ENCODE measurements at regions not wholly inside any gene's neighbourhood (a gene's known extent, or its start where the extent isn't known, plus 50 kb on each side); places are given as distances from the start of the nearest gene placed in this dataset.

GRCh38 chr2:59691518-59692190 is 861.8 kb downstream of the BCL11A start:
- no peak overlapping the region for H4K91ac ChIP-seq (replicated peaks; ENCODE audit: insufficient read length, low read length)
- no peaks in the 10 kb centered on the region for H3K79me1 ChIP-seq (ENCODE audit: low read depth, low read length)
- WGBS, 2 experiments (ENCODE audit: extremely low coverage in 1 of 2, insufficient coverage in 1 of 2, insufficient read length in 1 of 2, insufficient replicate concordance in 2 of 2, low coverage in 1 of 2, low lambda C conversion rate in 2 of 2, missing lambda C conversion rate in 1 of 2), result 90% methylated on average over 3 of the region's 3 CpGs; no CpG with 5 or more reads in 1 of the 2 experiments
- H3K27me3 ChIP-seq (replicated peaks in 1 of 4; ENCODE audit: control insufficient read depth in 3 of 4, extremely low read depth in 1 of 4, insufficient read depth in 3 of 4, low read length in 3 of 4), result no peaks in the 10 kb centered on the region
- no peak overlapping the region for H3K4me3 ChIP-seq (ENCODE audit: extremely low read depth in 1 of 4, insufficient read depth in 2 of 4, low read depth in 3 of 4, low read length in 4 of 4)
- H3K27ac ChIP-seq (ENCODE audit: low read depth, low read length), result no peak overlapping the region
- H3K23ac ChIP-seq (ENCODE audit: insufficient read length), result no peak overlapping the region
- no peaks in the 10 kb centered on the region for H4K20me1 ChIP-seq (replicated peaks in 1 of 2; ENCODE audit: control insufficient read depth in 1 of 2, insufficient read depth in 2 of 2, low read length in 2 of 2)
- H3K56ac ChIP-seq (replicated peaks; ENCODE audit: insufficient read length, low read depth, low read length), result no peak overlapping the region
- DNase-seq (ENCODE audit: low read depth in 1 of 2, low spot score in 2 of 2) (no peak), FAIRE-seq (no peak)
- no peak overlapping the region for H3K9ac ChIP-seq (replicated peaks in 1 of 4; ENCODE audit: extremely low read depth in 1 of 4, low read depth in 3 of 4, low read length in 3 of 4)
- H3K4ac ChIP-seq (replicated peaks; ENCODE audit: insufficient read length, low read depth, low read length), result no peak overlapping the region
- no peak overlapping the region for H2BK120ac ChIP-seq (replicated peaks; ENCODE audit: low read depth, low read length)
- H4K5ac ChIP-seq (ENCODE audit: insufficient read length, low read depth, low read length), result no peak overlapping the region
- H2AFZ ChIP-seq (ENCODE audit: low read length), result no peak overlapping the region
- H3K9me3 ChIP-seq (ENCODE audit: insufficient read depth in 2 of 2, low read depth in 1 of 2, low read length in 1 of 2), result no peaks in the 10 kb centered on the region
- no peaks in the 10 kb centered on the region for H3K79me2 ChIP-seq (ENCODE audit: control insufficient read depth in 1 of 2, insufficient read depth in 2 of 2, low read length in 2 of 2)
- no peaks in the 10 kb centered on the region for H3K36me3 ChIP-seq (ENCODE audit: control insufficient read depth in 2 of 4, insufficient read depth in 4 of 4, low read length in 3 of 4)
- no peak overlapping the region for H2BK20ac ChIP-seq (ENCODE audit: low read length)
- no peak overlapping the region for H3K4me2 ChIP-seq (ENCODE audit: insufficient read depth in 1 of 2, low read depth in 2 of 2, low read length in 2 of 2)
- no peak overlapping the region for H2AK5ac ChIP-seq (ENCODE audit: low read depth, low read length)
- no peak overlapping the region for H3K18ac ChIP-seq (ENCODE audit: extremely low read depth, low read length)
- H3K4me1 ChIP-seq (replicated peaks in 1 of 4; ENCODE audit: control insufficient read depth in 3 of 4, insufficient read depth in 4 of 4, low read length in 3 of 4), result no peaks in the 10 kb centered on the region; a peak in 1 of 7 replicates
- no peak overlapping the region for H2BK12ac ChIP-seq (ENCODE audit: low read depth, low read length)
- no peak overlapping the region for H4K8ac ChIP-seq (ENCODE audit: extremely low read depth, insufficient read depth, low read length)
- H3K23me2 ChIP-seq (ENCODE audit: low read depth, low read length), result no peaks in the 10 kb centered on the region
- ChIA-PET CTCF (ENCODE audit: partially characterized antibody) (interaction anchor here (0.9 kb wide), 1 partner anchor 395 kb away, joined by 3 read pairs; no protein-coding TSS in a partner anchor), POLR2A (ENCODE audit: partially characterized antibody) (no interaction called here)
- no peak overlapping the region for H3K14ac ChIP-seq (ENCODE audit: insufficient read length)
- H2BK15ac ChIP-seq (ENCODE audit: low read length), result no peak overlapping the region
- H2BK5ac ChIP-seq (ENCODE audit: low read depth, low read length), result no peak overlapping the region
- no peak for TF ChIP-seq GTF2F1 (IDR thresholded peaks at IDR 0.05; ENCODE audit: borderline replicate concordance, low read depth, low read length)
- no peak for TF ChIP-seq RBBP5 (IDR thresholded peaks at IDR 0.05; ENCODE audit: borderline replicate concordance, low read depth, low read length)
- TF ChIP-seq POU5F1 (IDR thresholded peaks at IDR 0.05; ENCODE audit: low read depth, low read length), result no peak
- TF ChIP-seq NRF1 (IDR thresholded peaks at IDR 0.05; ENCODE audit: low read depth, low read length), result no peak
- TF ChIP-seq TAF1 (IDR thresholded peaks at IDR 0.05; ENCODE audit: low read depth, low read length), result no peak
- no peak for TF ChIP-seq E2F6 (IDR thresholded peaks at IDR 0.05)
- no peak for TF ChIP-seq POLR2AphosphoS5 (IDR thresholded peaks at IDR 0.05; ENCODE audit: low read depth, low read length)
- no peak for TF ChIP-seq ASH2L (IDR thresholded peaks at IDR 0.05; ENCODE audit: low read length)
- TF ChIP-seq BCL11A (IDR thresholded peaks at IDR 0.05; ENCODE audit: low read depth in 2 of 2, low read length in 2 of 2), result no peak
- TF ChIP-seq TBP (IDR thresholded peaks at IDR 0.05; ENCODE audit: low read depth, low read length), result no peak
